Nephron (organoid): ENCODE measurements at regions not wholly inside any gene's neighbourhood (a gene's known extent, or its start where the extent isn't known, plus 50 kb on each side); places are given as distances from the start of the nearest gene placed in this dataset.

ENCODE experiments used
- H3K27ac Mint-ChIP-seq, 3 experiments: 2 replicates each; pipeline ENCODE4 v1.8.0; 2020; ENCODE audit warnings: mixed read lengths in 3 of 3, mild to moderate bottlenecking in 2 of 3, moderate library complexity in 1 of 3
- H3K27me3 Mint-ChIP-seq: 2 replicates; pipeline ENCODE4 v1.8.0; 2021; ENCODE audit warnings: low read depth, mild to moderate bottlenecking, moderate library complexity, mixed read lengths
- H3K36me3 Mint-ChIP-seq: 2 replicates; pipeline ENCODE4 v1.8.0; 2020; ENCODE audit warnings: low read depth, mixed read lengths
- H3K4me1 Mint-ChIP-seq: 2 replicates; pipeline ENCODE4 v1.8.0; 2020; ENCODE audit warnings: mixed read lengths
- H3K4me3 Mint-ChIP-seq, 3 experiments: 2 replicates each; pipeline ENCODE4 v1.8.0; 2020; ENCODE audit warnings: mild to moderate bottlenecking in 3 of 3, mixed read lengths in 3 of 3, moderate library complexity in 2 of 3
- H3K9me3 Mint-ChIP-seq: 2 replicates; pipeline ENCODE4 v1.8.0; 2020; ENCODE audit warnings: mixed read lengths
- TF ChIP-seq, protein P1 (sequence below), 3 experiments: fragments of 200-600 bp; sonication (generic); IDR thresholded peaks; one replicate each; pipeline ENCODE4 v1.5.0; 2021; ENCODE audit warnings: antibody characterized with exemption in 3 of 3; ENCODE audit not compliant: unreplicated experiment in 3 of 3

DNA sequence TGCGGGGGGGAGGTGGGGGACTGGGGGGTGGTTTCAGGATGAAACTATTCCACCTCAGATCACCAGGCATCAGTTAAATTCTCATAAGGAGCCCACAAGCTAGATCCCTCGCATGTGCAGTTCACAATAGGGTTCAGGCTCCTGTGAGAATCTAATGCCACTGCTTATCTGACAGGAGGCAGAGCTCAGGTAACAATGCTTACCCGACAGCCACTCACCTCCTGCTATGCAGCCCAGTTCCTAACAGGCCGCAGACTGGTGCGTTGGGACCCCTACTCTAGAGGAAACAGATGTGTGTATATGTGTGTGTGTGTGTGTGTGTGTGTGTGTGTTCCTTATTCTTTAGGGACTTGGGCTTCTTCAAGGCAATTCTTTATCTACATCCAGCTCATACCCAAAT lies 352.3 kb upstream of the CCNH start:
- H3K9me3 Mint-ChIP-seq = no peaks in the 10 kb centered on the region
- TF ChIP-seq, protein P1, sequence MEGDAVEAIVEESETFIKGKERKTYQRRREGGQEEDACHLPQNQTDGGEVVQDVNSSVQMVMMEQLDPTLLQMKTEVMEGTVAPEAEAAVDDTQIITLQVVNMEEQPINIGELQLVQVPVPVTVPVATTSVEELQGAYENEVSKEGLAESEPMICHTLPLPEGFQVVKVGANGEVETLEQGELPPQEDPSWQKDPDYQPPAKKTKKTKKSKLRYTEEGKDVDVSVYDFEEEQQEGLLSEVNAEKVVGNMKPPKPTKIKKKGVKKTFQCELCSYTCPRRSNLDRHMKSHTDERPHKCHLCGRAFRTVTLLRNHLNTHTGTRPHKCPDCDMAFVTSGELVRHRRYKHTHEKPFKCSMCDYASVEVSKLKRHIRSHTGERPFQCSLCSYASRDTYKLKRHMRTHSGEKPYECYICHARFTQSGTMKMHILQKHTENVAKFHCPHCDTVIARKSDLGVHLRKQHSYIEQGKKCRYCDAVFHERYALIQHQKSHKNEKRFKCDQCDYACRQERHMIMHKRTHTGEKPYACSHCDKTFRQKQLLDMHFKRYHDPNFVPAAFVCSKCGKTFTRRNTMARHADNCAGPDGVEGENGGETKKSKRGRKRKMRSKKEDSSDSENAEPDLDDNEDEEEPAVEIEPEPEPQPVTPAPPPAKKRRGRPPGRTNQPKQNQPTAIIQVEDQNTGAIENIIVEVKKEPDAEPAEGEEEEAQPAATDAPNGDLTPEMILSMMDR (IDR thresholded peaks at IDR 0.05; ENCODE audit: unreplicated experiment in 3 of 3) = no peak
- H3K4me1 Mint-ChIP-seq = no peaks in the 10 kb centered on the region
- no peak overlapping the region for H3K27ac Mint-ChIP-seq
- H3K36me3 Mint-ChIP-seq = no peaks in the 10 kb centered on the region
- H3K27me3 Mint-ChIP-seq = peaks cover 28% of the 10 kb centered on the region
- no peak overlapping the region for H3K4me3 Mint-ChIP-seq

DNA sequence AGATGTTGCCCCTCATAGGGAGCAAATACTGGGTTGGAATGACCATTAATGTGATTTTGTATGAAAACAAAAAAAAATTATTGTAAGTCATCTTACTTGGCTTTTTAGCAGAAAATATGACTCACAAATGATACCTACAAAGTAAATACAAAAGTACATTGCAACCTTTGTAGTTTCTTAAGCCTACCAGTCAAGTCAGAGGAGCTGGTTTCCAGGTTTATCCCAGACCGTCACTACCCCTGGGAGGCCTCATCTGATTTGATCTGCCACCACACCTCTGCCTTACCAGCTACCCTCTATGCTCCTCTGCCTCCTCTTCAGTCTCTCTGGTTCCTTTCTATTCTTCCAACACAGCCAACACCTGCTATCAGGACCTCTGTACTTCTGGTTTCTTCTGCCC lies 349.9 kb upstream of the CCNH start:
- Mint-ChIP-seq H3K4me1 (no peaks in the 10 kb centered on the region), H3K4me3 (no peak overlapping the region), H3K27me3 (peaks cover 17% of the 10 kb centered on the region), H3K9me3 (no peaks in the 10 kb centered on the region), H3K27ac (no peak overlapping the region), H3K36me3 (no peaks in the 10 kb centered on the region)
- TF ChIP-seq, protein P1 (IDR thresholded peaks at IDR 0.05; ENCODE audit: unreplicated experiment in 3 of 3) = no peak

DNA sequence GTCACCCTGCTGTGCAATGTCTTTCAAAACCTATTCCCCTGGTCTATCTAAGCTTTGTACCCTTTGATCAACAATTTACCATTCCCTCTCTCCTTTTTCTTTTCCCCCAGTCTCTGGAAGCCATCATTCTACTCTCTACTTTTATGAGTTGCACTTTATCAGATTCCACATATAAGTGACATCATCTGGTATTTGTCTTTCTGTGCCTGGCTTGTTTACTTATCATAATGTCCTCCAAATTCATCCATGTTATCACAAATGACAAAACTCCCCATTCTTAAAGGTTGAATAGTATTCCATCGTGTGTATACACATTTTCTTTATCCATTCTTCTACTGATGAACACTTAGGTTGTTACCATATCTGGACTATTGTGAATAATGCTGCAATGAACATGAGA lies 344.2 kb upstream of the CCNH start:
- H3K9me3 Mint-ChIP-seq = no peaks in the 10 kb centered on the region
- H3K4me1 Mint-ChIP-seq = no peaks in the 10 kb centered on the region
- H3K27ac Mint-ChIP-seq = no peak overlapping the region
- TF ChIP-seq, protein P1 (IDR thresholded peaks at IDR 0.05; ENCODE audit: unreplicated experiment in 3 of 3) = no peak
- no peaks in the 10 kb centered on the region for H3K36me3 Mint-ChIP-seq
- no peak overlapping the region for H3K4me3 Mint-ChIP-seq
- H3K27me3 Mint-ChIP-seq = peaks cover 9% of the 10 kb centered on the region

DNA sequence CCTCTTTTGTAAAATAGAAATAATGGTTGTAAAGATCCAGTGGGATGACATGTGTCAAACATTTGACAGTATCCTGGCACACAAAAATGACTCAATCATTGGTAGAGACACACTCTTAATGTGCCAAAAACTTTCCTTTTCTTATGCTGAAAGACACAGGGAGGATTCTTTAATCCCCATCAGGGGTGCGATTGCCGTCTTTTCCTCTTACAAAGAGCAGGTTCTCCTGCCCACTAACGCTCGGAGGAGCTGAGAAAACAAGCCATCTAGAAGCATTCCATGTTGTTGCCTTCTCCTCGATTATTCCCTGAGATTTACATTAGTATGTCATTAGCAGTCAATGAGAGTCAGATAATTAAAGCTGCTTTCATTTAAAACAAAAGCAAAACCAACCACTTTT lies 342.6 kb upstream of the CCNH start:
- Mint-ChIP-seq H3K4me3 (no peak overlapping the region), H3K27ac (no peak overlapping the region), H3K27me3 (peaks cover 4% of the 10 kb centered on the region), H3K4me1 (no peaks in the 10 kb centered on the region), H3K36me3 (no peaks in the 10 kb centered on the region), H3K9me3 (no peaks in the 10 kb centered on the region)
- TF ChIP-seq, protein P1 (IDR thresholded peaks at IDR 0.05; ENCODE audit: unreplicated experiment in 3 of 3) = no peak

DNA sequence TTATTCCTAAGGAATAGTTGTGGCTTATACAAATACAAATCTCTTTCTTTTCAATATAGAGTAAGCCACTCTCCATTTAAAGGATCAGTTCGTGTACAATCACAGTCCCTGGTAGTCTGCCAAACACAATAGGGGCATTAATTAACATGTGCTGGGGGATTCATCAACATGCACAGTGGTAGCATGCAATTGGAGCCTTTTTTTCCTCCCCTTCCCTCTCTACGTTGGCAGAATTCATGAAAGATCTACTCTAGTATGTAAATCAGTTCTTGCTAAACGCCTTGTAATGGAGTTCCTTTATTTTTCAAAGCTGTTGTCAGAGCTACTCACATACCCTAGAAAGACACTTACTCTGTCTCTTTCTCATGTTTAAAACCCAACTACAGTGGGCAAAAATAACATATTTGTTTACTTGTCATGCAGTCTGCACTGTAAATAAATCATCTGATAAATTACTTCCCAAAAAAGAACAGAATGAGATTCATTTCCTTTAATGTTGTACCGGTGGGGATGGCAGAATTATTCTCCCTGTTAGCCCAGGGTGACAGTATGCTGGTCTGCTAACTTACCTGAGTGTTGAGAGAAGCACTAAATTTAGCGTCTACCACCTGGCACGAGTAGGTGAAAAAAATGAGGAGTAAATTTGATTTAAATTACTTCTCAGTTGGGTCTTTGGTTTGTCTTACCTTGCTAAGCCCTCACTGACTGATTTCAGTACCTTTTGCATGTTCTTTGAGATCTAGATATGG lies 341.5 kb upstream of the CCNH start:
- no peaks in the 10 kb centered on the region for H3K4me1 Mint-ChIP-seq
- H3K4me3 Mint-ChIP-seq = no peak overlapping the region
- TF ChIP-seq, protein P1 (IDR thresholded peaks at IDR 0.05; ENCODE audit: unreplicated experiment in 3 of 3) = no peak
- no peaks in the 10 kb centered on the region for H3K36me3 Mint-ChIP-seq
- H3K27ac Mint-ChIP-seq = no peak overlapping the region
- H3K9me3 Mint-ChIP-seq = no peaks in the 10 kb centered on the region
- H3K27me3 Mint-ChIP-seq = peaks cover 4% of the 10 kb centered on the region

DNA sequence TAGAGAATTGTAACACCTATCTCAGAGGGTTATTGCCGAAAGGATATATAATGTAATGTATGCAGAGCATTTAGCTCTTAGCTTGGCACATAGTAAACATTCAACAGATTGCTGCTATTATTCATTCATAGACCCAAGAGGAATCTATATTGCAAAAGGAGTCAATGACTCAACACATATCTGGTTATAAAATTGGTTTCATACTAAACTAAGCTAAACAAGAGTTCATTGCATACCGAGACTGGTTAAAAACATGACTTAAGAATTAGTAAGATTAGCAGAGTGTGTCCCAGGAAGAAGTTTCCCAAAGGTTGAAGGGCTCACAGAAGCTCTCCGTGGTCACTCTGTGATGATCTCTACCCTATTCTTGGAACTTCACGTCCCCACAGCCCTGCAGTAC lies 339.6 kb upstream of the CCNH start:
- no peak overlapping the region for H3K4me3 Mint-ChIP-seq
- H3K36me3 Mint-ChIP-seq = no peaks in the 10 kb centered on the region
- no peaks in the 10 kb centered on the region for H3K4me1 Mint-ChIP-seq
- TF ChIP-seq, protein P1 (IDR thresholded peaks at IDR 0.05; ENCODE audit: unreplicated experiment in 3 of 3) = no peak
- no peak overlapping the region for H3K27ac Mint-ChIP-seq
- no peaks in the 10 kb centered on the region for H3K9me3 Mint-ChIP-seq
- H3K27me3 Mint-ChIP-seq = peaks cover 4% of the 10 kb centered on the region
